HCT116 (cell line): ENCODE measurements at regions not wholly inside any gene's neighbourhood (a gene's known extent, or its start where the extent isn't known, plus 50 kb on each side); places are given as distances from the start of the nearest gene placed in this dataset.

Experiments
- ATAC-seq: fragments of 200-7000 bp; cut with Tn5 transposase; 2 replicates; pipeline ENCODE4 v1.9.1; 2020; ENCODE audit warnings: mild to moderate bottlenecking, moderate library complexity
- BruUV-seq: library from RNA; stranded (reverse); fragments of 400-500 nt; replicated peaks from 2 replicates; lab custom pipeline; 2021; lab: Mats Ljungman, UMichigan
- CTCF ChIA-PET: fragments of 300-600 bp; sonication (Branson Sonifier 250); formaldehyde crosslinking; loops from one replicate; lab custom pipeline; 2021; ENCODE audit warnings: antibody characterized with exemption; lab: Charles Lee
- POLR2A ChIA-PET: fragments of 300-600, 350-600 bp; sonication (Branson Sonifier 250); formaldehyde crosslinking; loops from one replicate; lab custom pipeline; 2021; ENCODE audit warnings: antibody characterized with exemption; lab: Charles Lee
- RAD21 ChIA-PET, 2 experiments: fragments of 300-600 bp; sonication (Branson Sonifier 250); formaldehyde crosslinking; loops; one replicate each; lab custom pipeline; 2023; ENCODE audit warnings: low total read pairs in 2 of 2; ENCODE audit not compliant: uncharacterized antibody in 2 of 2, unreplicated experiment in 2 of 2, low non-redundant PET in 1 of 2; lab: Charles Lee
- DNase-seq: peaks from one replicate; pipeline ENCODE4 v3.0.0-alpha.2; 2010; ENCODE audit warnings: low read depth, low spot score
- H2AFZ ChIP-seq: fragments of 200-600 bp; shearing (Covaris generic), sonication (generic); 2 replicates; pipeline ENCODE4 v1.6.1; 2017; ENCODE audit warnings: low read depth, mixed run types, mixed read lengths, antibody characterized with exemption, low read length; ENCODE audit not compliant: poor library complexity, severe bottlenecking
- H3K27ac ChIP-seq: 2 replicates; pipeline ENCODE4 v1.5.1; 2012; ENCODE audit warnings: low read depth, low read length
- H3K27me3 ChIP-seq: fragments of 200-600 bp; sonication (generic); 2 replicates; pipeline ENCODE4 v1.6.1; 2016; ENCODE audit warnings: mixed run types, low read length, mixed read lengths; ENCODE audit not compliant: insufficient read depth
- H3K36me3 ChIP-seq, 2 experiments: fragments of 200-500 bp in 1 of 2; fragments of 200-600 bp in 1 of 2; sonication (Bioruptor generic) in 1 of 2; sonication (generic) in 1 of 2; 2 replicates each; pipeline versions ENCODE4 v1.5.1 to v1.6.1; 2014 to 2016; ENCODE audit warnings: low read length in 2 of 2, inconsistent platforms in 1 of 2, mixed read lengths in 1 of 2, mixed run types in 1 of 2; ENCODE audit not compliant: insufficient read depth in 2 of 2, control insufficient read depth in 1 of 2
- H3K4me1 ChIP-seq, 2 experiments: fragments of 200-600 bp in 1 of 2; sonication (generic) in 1 of 2; 2 replicates each; pipeline versions ENCODE4 v1.5.1 to v1.6.1; 2012 to 2017; ENCODE audit warnings: low read length in 2 of 2, inconsistent platforms in 1 of 2, mild to moderate bottlenecking in 1 of 2, mixed read lengths in 1 of 2, mixed run types in 1 of 2, moderate library complexity in 1 of 2; ENCODE audit not compliant: insufficient read depth in 2 of 2, control insufficient read depth in 1 of 2
- H3K4me2 ChIP-seq: fragments of 200-600 bp; sonication (generic); 2 replicates; pipeline ENCODE4 v1.6.1; 2017; ENCODE audit warnings: mixed run types, low read length, mixed read lengths
- H3K4me3 ChIP-seq, 2 experiments: fragments of 200-600 bp in 1 of 2; sonication (generic) in 1 of 2; replicated peaks in 1 of 2; 2 replicates each; pipeline ENCODE4 v1.5.1; 2011 to 2016; ENCODE audit warnings: low read length in 2 of 2, control low read depth in 1 of 2, low read depth in 1 of 2, mild to moderate bottlenecking in 1 of 2, mixed read lengths in 1 of 2, mixed run types in 1 of 2
- H3K79me2 ChIP-seq: fragments of 200-600 bp; sonication (generic); 2 replicates; pipeline ENCODE4 v1.6.1; 2017; ENCODE audit warnings: mild to moderate bottlenecking, mixed run types, low read length, moderate library complexity, mixed read lengths; ENCODE audit not compliant: insufficient read depth
- H3K9ac ChIP-seq: fragments of 200-600 bp; sonication (generic); 2 replicates; pipeline ENCODE4 v1.6.1; 2016; ENCODE audit warnings: low read length, mixed read lengths
- H3K9me2 ChIP-seq: fragments of 200-600 bp; sonication (generic), shearing (Covaris generic); 2 replicates; pipeline ENCODE4 v1.6.1; 2017; ENCODE audit warnings: mixed run types, mild to moderate bottlenecking, moderate library complexity; ENCODE audit not compliant: insufficient read depth
- H3K9me3 ChIP-seq, 2 experiments: fragments of 200-500 bp in 1 of 2; fragments of 200-600 bp in 1 of 2; sonication (Bioruptor generic) in 1 of 2; sonication (generic) in 1 of 2; 2 replicates each; pipeline ENCODE4 v1.6.1; 2014 to 2017; ENCODE audit warnings: low read length in 2 of 2, mixed read lengths in 2 of 2, inconsistent platforms in 1 of 2, low read depth in 1 of 2, mild to moderate bottlenecking in 1 of 2, mixed run types in 1 of 2, moderate library complexity in 1 of 2; ENCODE audit not compliant: control insufficient read depth in 1 of 2, insufficient read depth in 1 of 2
- H4K20me1 ChIP-seq: fragments of 200-600 bp; sonication (generic), shearing (Covaris generic); 2 replicates; pipeline ENCODE4 v1.6.1; 2017; ENCODE audit warnings: mixed run types, mild to moderate bottlenecking, moderate library complexity; ENCODE audit not compliant: insufficient read depth
- CBX3 ChIP-seq: IDR thresholded peaks from 2 replicates; pipeline ENCODE4 v1.6.1; 2012; ENCODE audit warnings: low read depth
- CEBPB ChIP-seq: IDR thresholded peaks from 2 replicates; pipeline ENCODE4 v1.6.1; 2012; ENCODE audit warnings: low read depth
- EGR1 ChIP-seq: IDR thresholded peaks from 2 replicates; pipeline ENCODE4 v1.6.1; 2012; ENCODE audit warnings: low read depth
- ELF1 ChIP-seq: IDR thresholded peaks from 2 replicates; pipeline ENCODE4 v1.6.1; 2012; ENCODE audit warnings: low read depth, borderline replicate concordance
- EZH2phosphoT487 ChIP-seq: fragments of 200-600 bp; IDR thresholded peaks from 2 replicates; pipeline ENCODE4 v1.6.1; 2018; ENCODE audit warnings: antibody characterized with exemption, borderline replicate concordance
- JUND ChIP-seq: IDR thresholded peaks from 2 replicates; pipeline ENCODE4 v1.6.1; 2012
- POLR2A ChIP-seq: IDR thresholded peaks from 2 replicates; pipeline ENCODE4 v1.7.0; 2011; ENCODE audit warnings: borderline replicate concordance; ENCODE audit not compliant: insufficient read depth, insufficient read length; ENCODE audit errors: extremely low read depth
- POLR2AphosphoS5 ChIP-seq: IDR thresholded peaks from 2 replicates; pipeline ENCODE4 v1.6.1; 2011; ENCODE audit warnings: mild to moderate bottlenecking, low read depth, low read length, moderate library complexity
- RAD21 ChIP-seq: IDR thresholded peaks from 2 replicates; pipeline ENCODE4 v1.6.1; 2012; ENCODE audit warnings: low read depth, mild to moderate bottlenecking
- SP1 ChIP-seq: IDR thresholded peaks from 2 replicates; pipeline ENCODE4 v1.6.1; 2012; ENCODE audit warnings: low read depth
- SRF ChIP-seq: IDR thresholded peaks from 2 replicates; pipeline ENCODE4 v1.6.1; 2012; ENCODE audit warnings: low read depth
- TCF7L2 ChIP-seq: IDR thresholded peaks from 2 replicates; pipeline ENCODE4 v1.7.0; 2011; ENCODE audit warnings: borderline replicate concordance, inconsistent platforms; ENCODE audit not compliant: insufficient read depth, insufficient read length; ENCODE audit errors: extremely low read depth
- YY1 ChIP-seq: IDR thresholded peaks from 2 replicates; pipeline ENCODE4 v1.6.1; 2011; ENCODE audit warnings: low read length, low read depth, moderate library complexity, mild to moderate bottlenecking; ENCODE audit not compliant: insufficient replicate concordance; ENCODE audit errors: extremely low read depth
- ZFX ChIP-seq: fragments of 450-650 bp; IDR thresholded peaks from 2 replicates; pipeline ENCODE4 v1.6.1; 2017
- ZNF274 ChIP-seq: fragments of 200-500 bp; sonication (Bioruptor generic); IDR thresholded peaks from 2 replicates; pipeline ENCODE4 v1.6.1; 2014; ENCODE audit warnings: mild to moderate bottlenecking, low read depth, low read length, inconsistent platforms
- intact Hi-C: fragments of 100-400 bp; cut with micrococcal nuclease; formaldehyde crosslinking; loops from 2 replicates; pipeline ENCODE4 v1.10.0; 2022
- TF ChIP-seq, protein P1 (sequence below): IDR thresholded peaks from 2 replicates; pipeline ENCODE4 v1.6.1; 2012
- TF ChIP-seq, protein P2 (sequence below): IDR thresholded peaks from 2 replicates; pipeline ENCODE4 v1.6.1; 2011; ENCODE audit warnings: mild to moderate bottlenecking, low read length, moderate library complexity; ENCODE audit not compliant: insufficient replicate concordance; ENCODE audit errors: extremely low read depth
- TF ChIP-seq, protein P3 (sequence below): IDR thresholded peaks from 2 replicates; pipeline ENCODE4 v1.6.1; 2012; ENCODE audit warnings: low read depth

DNA sequence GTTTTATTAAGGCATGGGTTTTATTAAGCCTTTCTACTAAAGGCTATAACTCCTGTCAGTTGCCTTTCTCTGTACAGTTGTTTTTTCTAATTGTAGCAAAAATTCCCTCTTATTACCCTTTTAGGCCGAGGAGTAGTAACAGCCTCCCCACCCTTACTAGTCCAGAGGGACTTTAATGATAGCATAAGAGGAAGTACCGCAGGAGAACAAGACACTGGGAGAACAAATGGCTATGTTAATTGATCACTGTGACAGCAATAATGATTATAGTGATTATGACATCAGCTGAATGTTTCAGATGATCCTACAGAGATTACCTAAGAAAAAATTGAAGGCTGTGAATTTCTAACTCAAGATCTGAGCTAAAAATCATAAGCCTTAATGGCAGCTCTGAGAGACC is 383.0 kb upstream of the PTBP2 start:
- ChIA-PET RAD21 (no interaction called here), CTCF (no interaction called here), POLR2A (no interaction called here)
- intact Hi-C loops, result no loop called here
- no peak overlapping the region for H3K4me3 ChIP-seq
- H3K79me2 ChIP-seq, result no peaks in the 10 kb centered on the region
- no peak overlapping the region for H2AFZ ChIP-seq
- H3K4me1 ChIP-seq, result no peaks in the 10 kb centered on the region
- BruUV-seq, result no TSS peak
- no peaks in the 10 kb centered on the region for H4K20me1 ChIP-seq
- H3K9me3 ChIP-seq, result no peaks in the 10 kb centered on the region
- no peaks in the 10 kb centered on the region for H3K9me2 ChIP-seq
- no peak overlapping the region for H3K4me2 ChIP-seq
- TF ChIP-seq YY1 (no peak), ZNF274 (no peak), CEBPB (no peak), POLR2A (no peak), EGR1 (no peak), POLR2AphosphoS5 (no peak), TCF7L2 (no peak), EZH2phosphoT487 (no peak), RAD21 (no peak), ZFX (no peak), CBX3 (no peak), SRF (no peak), SP1 (no peak), JUND (no peak)
- TF ChIP-seq, protein P1, sequence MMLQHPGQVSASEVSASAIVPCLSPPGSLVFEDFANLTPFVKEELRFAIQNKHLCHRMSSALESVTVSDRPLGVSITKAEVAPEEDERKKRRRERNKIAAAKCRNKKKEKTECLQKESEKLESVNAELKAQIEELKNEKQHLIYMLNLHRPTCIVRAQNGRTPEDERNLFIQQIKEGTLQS, result no peak
- DNase-seq (no peak), ATAC-seq (no peak)
- no peak overlapping the region for H3K27ac ChIP-seq
- no peaks in the 10 kb centered on the region for H3K27me3 ChIP-seq
- no peak overlapping the region for H3K9ac ChIP-seq
- H3K36me3 ChIP-seq, result no peaks in the 10 kb centered on the region

DNA sequence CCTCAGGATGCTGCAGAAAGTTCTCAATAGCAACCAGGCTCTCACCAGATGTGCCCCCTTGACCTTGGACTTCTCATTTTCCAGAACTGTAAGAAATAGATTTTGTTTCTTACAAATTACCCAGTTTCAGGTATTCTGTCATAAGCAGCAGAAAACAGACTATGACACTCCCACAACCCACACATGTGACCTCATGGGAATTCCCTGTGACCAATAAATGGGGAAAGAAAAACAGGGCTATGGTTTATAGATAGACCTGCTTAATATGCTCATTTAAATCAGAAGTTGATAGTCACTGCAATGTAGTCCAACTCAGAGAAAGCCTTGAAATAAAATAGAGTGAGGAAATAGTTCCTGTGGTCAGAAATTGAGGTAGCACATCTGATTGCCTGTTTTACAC is 380.9 kb upstream of the PTBP2 start:
- Histone ChIP-seq H3K9me3 (no peaks in the 10 kb centered on the region), H3K36me3 (no peaks in the 10 kb centered on the region), H3K9me2 (no peaks in the 10 kb centered on the region), H3K9ac (no peak overlapping the region), H3K27me3 (no peaks in the 10 kb centered on the region), H3K4me1 (no peaks in the 10 kb centered on the region), H3K4me2 (no peak overlapping the region), H2AFZ (no peak overlapping the region), H3K27ac (no peak overlapping the region), H3K4me3 (no peak overlapping the region), H4K20me1 (no peaks in the 10 kb centered on the region), H3K79me2 (no peaks in the 10 kb centered on the region)
- CTCF ChIA-PET, result no interaction called here
- intact Hi-C loops, result no loop called here
- RAD21 ChIA-PET, result no interaction called here
- POLR2A ChIA-PET, result no interaction called here
- ATAC-seq, result no peak
- DNase-seq, result no peak
- no TSS peak for BruUV-seq
- TF ChIP-seq, protein P2, sequence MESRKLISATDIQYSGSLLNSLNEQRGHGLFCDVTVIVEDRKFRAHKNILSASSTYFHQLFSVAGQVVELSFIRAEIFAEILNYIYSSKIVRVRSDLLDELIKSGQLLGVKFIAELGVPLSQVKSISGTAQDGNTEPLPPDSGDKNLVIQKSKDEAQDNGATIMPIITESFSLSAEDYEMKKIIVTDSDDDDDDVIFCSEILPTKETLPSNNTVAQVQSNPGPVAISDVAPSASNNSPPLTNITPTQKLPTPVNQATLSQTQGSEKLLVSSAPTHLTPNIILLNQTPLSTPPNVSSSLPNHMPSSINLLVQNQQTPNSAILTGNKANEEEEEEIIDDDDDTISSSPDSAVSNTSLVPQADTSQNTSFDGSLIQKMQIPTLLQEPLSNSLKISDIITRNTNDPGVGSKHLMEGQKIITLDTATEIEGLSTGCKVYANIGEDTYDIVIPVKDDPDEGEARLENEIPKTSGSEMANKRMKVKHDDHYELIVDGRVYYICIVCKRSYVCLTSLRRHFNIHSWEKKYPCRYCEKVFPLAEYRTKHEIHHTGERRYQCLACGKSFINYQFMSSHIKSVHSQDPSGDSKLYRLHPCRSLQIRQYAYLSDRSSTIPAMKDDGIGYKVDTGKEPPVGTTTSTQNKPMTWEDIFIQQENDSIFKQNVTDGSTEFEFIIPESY, result no peak
- TF ChIP-seq SP1 (no peak), ELF1 (no peak)
- TF ChIP-seq, protein P3, sequence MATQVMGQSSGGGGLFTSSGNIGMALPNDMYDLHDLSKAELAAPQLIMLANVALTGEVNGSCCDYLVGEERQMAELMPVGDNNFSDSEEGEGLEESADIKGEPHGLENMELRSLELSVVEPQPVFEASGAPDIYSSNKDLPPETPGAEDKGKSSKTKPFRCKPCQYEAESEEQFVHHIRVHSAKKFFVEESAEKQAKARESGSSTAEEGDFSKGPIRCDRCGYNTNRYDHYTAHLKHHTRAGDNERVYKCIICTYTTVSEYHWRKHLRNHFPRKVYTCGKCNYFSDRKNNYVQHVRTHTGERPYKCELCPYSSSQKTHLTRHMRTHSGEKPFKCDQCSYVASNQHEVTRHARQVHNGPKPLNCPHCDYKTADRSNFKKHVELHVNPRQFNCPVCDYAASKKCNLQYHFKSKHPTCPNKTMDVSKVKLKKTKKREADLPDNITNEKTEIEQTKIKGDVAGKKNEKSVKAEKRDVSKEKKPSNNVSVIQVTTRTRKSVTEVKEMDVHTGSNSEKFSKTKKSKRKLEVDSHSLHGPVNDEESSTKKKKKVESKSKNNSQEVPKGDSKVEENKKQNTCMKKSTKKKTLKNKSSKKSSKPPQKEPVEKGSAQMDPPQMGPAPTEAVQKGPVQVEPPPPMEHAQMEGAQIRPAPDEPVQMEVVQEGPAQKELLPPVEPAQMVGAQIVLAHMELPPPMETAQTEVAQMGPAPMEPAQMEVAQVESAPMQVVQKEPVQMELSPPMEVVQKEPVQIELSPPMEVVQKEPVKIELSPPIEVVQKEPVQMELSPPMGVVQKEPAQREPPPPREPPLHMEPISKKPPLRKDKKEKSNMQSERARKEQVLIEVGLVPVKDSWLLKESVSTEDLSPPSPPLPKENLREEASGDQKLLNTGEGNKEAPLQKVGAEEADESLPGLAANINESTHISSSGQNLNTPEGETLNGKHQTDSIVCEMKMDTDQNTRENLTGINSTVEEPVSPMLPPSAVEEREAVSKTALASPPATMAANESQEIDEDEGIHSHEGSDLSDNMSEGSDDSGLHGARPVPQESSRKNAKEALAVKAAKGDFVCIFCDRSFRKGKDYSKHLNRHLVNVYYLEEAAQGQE, result no peak
- TF ChIP-seq, protein P1, result no peak
